Activated CD4-positive, alpha-beta memory T cell treated with anti-CD3 and anti-CD28 coated beads, Interleukin-2, amount 10 ng/mL, durations not matched to agents 7 days and 5 days (primary cell): ENCODE measurements at regions not wholly inside any gene's neighbourhood (a gene's known extent, or its start where the extent isn't known, plus 50 kb on each side); places are given as distances from the start of the nearest gene placed in this dataset.

Experiments
- CTCF ChIA-PET: fragments of 350-600 bp; sonication (Branson Sonifier 250); formaldehyde crosslinking; loops from one replicate; lab custom pipeline; 2021; ENCODE audit warnings: antibody characterized with exemption, inconsistent platforms; lab: Charles Lee
- POLR2A ChIA-PET: fragments of 350-600 bp; sonication (Branson Sonifier 250); formaldehyde crosslinking; loops from one replicate; lab custom pipeline; 2021; ENCODE audit warnings: antibody characterized with exemption; lab: Charles Lee
- DNase-seq: peaks from one replicate; pipeline ENCODE4 v3.0.0-alpha.2; 2020
- H3K27ac Mint-ChIP-seq: one replicate; pipeline ENCODE4 v1.8.0; 2021; ENCODE audit warnings: mild to moderate bottlenecking, mixed read lengths
- H3K27me3 Mint-ChIP-seq: one replicate; pipeline ENCODE4 v1.8.0; 2021; ENCODE audit warnings: mixed read lengths
- H3K36me3 Mint-ChIP-seq: one replicate; pipeline ENCODE4 v1.8.0; 2021; ENCODE audit warnings: low read depth, mixed read lengths
- H3K4me1 Mint-ChIP-seq: one replicate; pipeline ENCODE4 v1.8.0; 2021; ENCODE audit warnings: mixed read lengths
- H3K4me3 Mint-ChIP-seq: one replicate; pipeline ENCODE4 v1.8.0; 2021; ENCODE audit warnings: mild to moderate bottlenecking, mixed read lengths
- H3K9me3 Mint-ChIP-seq: one replicate; pipeline ENCODE4 v1.8.0; 2021; ENCODE audit warnings: mixed read lengths

GRCh38 chr12:107231303-107231702, 138.0 kb upstream of the CRY1 start:
- peaks cover 12% of the 10 kb centered on the region for H3K27me3 Mint-ChIP-seq
- ChIA-PET POLR2A (no interaction called here), CTCF (interaction anchor here (0.8 kb wide), 1 partner anchor 99 kb away, joined by 4 read pairs; no protein-coding TSS in a partner anchor)
- H3K4me1 Mint-ChIP-seq = no peaks in the 10 kb centered on the region
- no peak overlapping the region for H3K4me3 Mint-ChIP-seq
- H3K36me3 Mint-ChIP-seq = no peaks in the 10 kb centered on the region
- no peak for DNase-seq
- no peak overlapping the region for H3K27ac Mint-ChIP-seq
- H3K9me3 Mint-ChIP-seq = no peaks in the 10 kb centered on the region

GRCh38 chr12:107233551-107233950, 140.2 kb upstream of the CRY1 start:
- no peaks in the 10 kb centered on the region for H3K9me3 Mint-ChIP-seq
- no peaks in the 10 kb centered on the region for H3K36me3 Mint-ChIP-seq
- no peak overlapping the region for H3K4me3 Mint-ChIP-seq
- POLR2A ChIA-PET = no interaction called here
- H3K27me3 Mint-ChIP-seq = peaks cover 20% of the 10 kb centered on the region
- peaks cover 6% of the 10 kb centered on the region for H3K4me1 Mint-ChIP-seq
- DNase-seq = no peak
- CTCF ChIA-PET = no interaction called here
- H3K27ac Mint-ChIP-seq = no peak overlapping the region

GRCh38 chr12:107235600-107235999, 142.3 kb upstream of the CRY1 start:
- ChIA-PET CTCF (no interaction called here), POLR2A (no interaction called here)
- H3K27ac Mint-ChIP-seq = no peak overlapping the region
- H3K9me3 Mint-ChIP-seq = no peaks in the 10 kb centered on the region
- no peaks in the 10 kb centered on the region for H3K36me3 Mint-ChIP-seq
- no peak overlapping the region for H3K4me3 Mint-ChIP-seq
- H3K27me3 Mint-ChIP-seq = peaks cover 20% of the 10 kb centered on the region
- peaks cover 6% of the 10 kb centered on the region for H3K4me1 Mint-ChIP-seq
- DNase-seq = no peak

GRCh38 chr12:107236824-107237511, 143.6 kb upstream of the CRY1 start:
- no peak for DNase-seq
- H3K36me3 Mint-ChIP-seq = no peaks in the 10 kb centered on the region
- no peaks in the 10 kb centered on the region for H3K9me3 Mint-ChIP-seq
- ChIA-PET POLR2A (no interaction called here), CTCF (no interaction called here)
- no peak overlapping the region for H3K27ac Mint-ChIP-seq
- H3K27me3 Mint-ChIP-seq = peaks cover 28% of the 10 kb centered on the region
- peaks cover 6% of the 10 kb centered on the region for H3K4me1 Mint-ChIP-seq
- H3K4me3 Mint-ChIP-seq = no peak overlapping the region

GRCh38 chr12:107238296-107238695, 144.9 kb upstream of the CRY1 start:
- DNase-seq = no peak
- H3K9me3 Mint-ChIP-seq = no peaks in the 10 kb centered on the region
- peaks cover 6% of the 10 kb centered on the region for H3K4me1 Mint-ChIP-seq
- H3K4me3 Mint-ChIP-seq = no peak overlapping the region
- peaks cover 32% of the 10 kb centered on the region for H3K27me3 Mint-ChIP-seq
- H3K27ac Mint-ChIP-seq = no peak overlapping the region
- POLR2A ChIA-PET = no interaction called here
- H3K36me3 Mint-ChIP-seq = no peaks in the 10 kb centered on the region
- CTCF ChIA-PET = no interaction called here

GRCh38 chr12:107241411-107241810, 148.1 kb upstream of the CRY1 start:
- CTCF ChIA-PET = no interaction called here
- H3K4me3 Mint-ChIP-seq = no peak overlapping the region
- peaks cover 30% of the 10 kb centered on the region for H3K27me3 Mint-ChIP-seq

GRCh38 chr12:107242189-107242588, 148.8 kb upstream of the CRY1 start:
- DNase-seq = no peak
- H3K36me3 Mint-ChIP-seq = no peaks in the 10 kb centered on the region
- H3K4me1 Mint-ChIP-seq = peaks cover 2% of the 10 kb centered on the region
- no peak overlapping the region for H3K27ac Mint-ChIP-seq
- peaks cover 24% of the 10 kb centered on the region for H3K27me3 Mint-ChIP-seq
- CTCF ChIA-PET = no interaction called here
- no peaks in the 10 kb centered on the region for H3K9me3 Mint-ChIP-seq
- no peak overlapping the region for H3K4me3 Mint-ChIP-seq
- POLR2A ChIA-PET = no interaction called here

More at GRCh38 chr12:107241411-107241810, 148.1 kb upstream of the CRY1 start:
- no peaks in the 10 kb centered on the region for H3K9me3 Mint-ChIP-seq
- no peaks in the 10 kb centered on the region for H3K36me3 Mint-ChIP-seq
- no peak for DNase-seq
- no peak overlapping the region for H3K27ac Mint-ChIP-seq
- peaks cover 6% of the 10 kb centered on the region for H3K4me1 Mint-ChIP-seq
- POLR2A ChIA-PET = no interaction called here

GRCh38 chr12:107243341-107243740, 150.0 kb upstream of the CRY1 start:
- Mint-ChIP-seq H3K4me3 (no peak overlapping the region), H3K36me3 (no peaks in the 10 kb centered on the region), H3K27ac (no peak overlapping the region), H3K27me3 (peaks cover 22% of the 10 kb centered on the region), H3K4me1 (no peaks in the 10 kb centered on the region), H3K9me3 (no peaks in the 10 kb centered on the region)
- ChIA-PET POLR2A (no interaction called here), CTCF (no interaction called here)
- no peak for DNase-seq

- Mint-ChIP-seq H3K4me1 (no peaks in the 10 kb centered on the region), H3K27me3 (peaks cover 29% of the 10 kb centered on the region), H3K9me3 (peaks cover 3% of the 10 kb centered on the region), H3K4me3 (no peak overlapping the region), H3K27ac (no peak overlapping the region), H3K36me3 (no peaks in the 10 kb centered on the region)
- CTCF ChIA-PET = no interaction called here
- POLR2A ChIA-PET = no interaction called here
- no peak for DNase-seq
Observed at GRCh38 chr12:107244584-107244983, 151.2 kb upstream of the CRY1 start.

GRCh38 chr12:107247650-107248049, 154.3 kb upstream of the CRY1 start:
- H3K4me1 Mint-ChIP-seq = no peaks in the 10 kb centered on the region
- ChIA-PET POLR2A (no interaction called here), CTCF (no interaction called here)
- no peak overlapping the region for H3K27ac Mint-ChIP-seq
- DNase-seq = no peak
- H3K27me3 Mint-ChIP-seq = peaks cover 20% of the 10 kb centered on the region
- no peaks in the 10 kb centered on the region for H3K36me3 Mint-ChIP-seq
- peaks cover 3% of the 10 kb centered on the region for H3K9me3 Mint-ChIP-seq
- H3K4me3 Mint-ChIP-seq = no peak overlapping the region

- peaks cover 3% of the 10 kb centered on the region for H3K9me3 Mint-ChIP-seq
- no peak overlapping the region for H3K4me3 Mint-ChIP-seq
- no peak overlapping the region for H3K27ac Mint-ChIP-seq
- POLR2A ChIA-PET = no interaction called here
- H3K36me3 Mint-ChIP-seq = no peaks in the 10 kb centered on the region
- no peak for DNase-seq
- CTCF ChIA-PET = no interaction called here
- peaks cover 19% of the 10 kb centered on the region for H3K27me3 Mint-ChIP-seq
- no peaks in the 10 kb centered on the region for H3K4me1 Mint-ChIP-seq
Observed at GRCh38 chr12:107248187-107248586, 154.8 kb upstream of the CRY1 start.

- H3K4me1 Mint-ChIP-seq = no peaks in the 10 kb centered on the region
- no peaks in the 10 kb centered on the region for H3K36me3 Mint-ChIP-seq
- H3K27ac Mint-ChIP-seq = no peak overlapping the region
- DNase-seq = no peak
- ChIA-PET CTCF (no interaction called here), POLR2A (no interaction called here)
- H3K27me3 Mint-ChIP-seq = peaks cover 27% of the 10 kb centered on the region
- no peak overlapping the region for H3K4me3 Mint-ChIP-seq
- peaks cover 3% of the 10 kb centered on the region for H3K9me3 Mint-ChIP-seq
Observed at GRCh38 chr12:107251288-107251687, 157.9 kb upstream of the CRY1 start.

GRCh38 chr12:107253361-107253760, 160.0 kb upstream of the CRY1 start:
- ChIA-PET POLR2A (no interaction called here), CTCF (no interaction called here)
- peaks cover 5% of the 10 kb centered on the region for H3K9me3 Mint-ChIP-seq
- no peaks in the 10 kb centered on the region for H3K36me3 Mint-ChIP-seq
- no peak overlapping the region for H3K27ac Mint-ChIP-seq
- DNase-seq = no peak
- H3K4me3 Mint-ChIP-seq = no peak overlapping the region
- H3K27me3 Mint-ChIP-seq = peaks cover 32% of the 10 kb centered on the region
- no peaks in the 10 kb centered on the region for H3K4me1 Mint-ChIP-seq

- no peak for DNase-seq
- H3K27ac Mint-ChIP-seq = no peak overlapping the region
- peaks cover 23% of the 10 kb centered on the region for H3K27me3 Mint-ChIP-seq
- ChIA-PET CTCF (no interaction called here), POLR2A (interaction anchor here (1.3 kb wide), 1 partner anchor 8 kb away, joined by 3 read pairs; no protein-coding TSS in a partner anchor)
- no peaks in the 10 kb centered on the region for H3K36me3 Mint-ChIP-seq
- H3K4me3 Mint-ChIP-seq = no peak overlapping the region
- peaks cover 3% of the 10 kb centered on the region for H3K9me3 Mint-ChIP-seq
- H3K4me1 Mint-ChIP-seq = no peaks in the 10 kb centered on the region
Observed at GRCh38 chr12:107254258-107254856, 161.0 kb upstream of the CRY1 start.
